CD4-positive, alpha-beta T cell treated with Interleukin-12 subunit alpha and Interleukin-12 subunit beta, for 1 hour (primary cell): ENCODE measurements at regions not wholly inside any gene's neighbourhood (a gene's known extent, or its start where the extent isn't known, plus 50 kb on each side); places are given as distances from the start of the nearest gene placed in this dataset.
"Not testable (repeated sequence)": the region's sequence is repeated elsewhere in the genome, so short reads cannot be mapped to it uniquely, and the experiment has no call there.

Source experiments
- DNase-seq: peaks from one replicate; pipeline ENCODE4 v3.0.0-alpha.2; 2020

- no peak for DNase-seq
These were observed 862.7 kb downstream of the NCAM2 start for GRCh38 chr21:21860888-21861287.

GRCh38 chr21:21864321-21864840 is 866.2 kb downstream of the NCAM2 start:
- no peak for DNase-seq

DNA sequence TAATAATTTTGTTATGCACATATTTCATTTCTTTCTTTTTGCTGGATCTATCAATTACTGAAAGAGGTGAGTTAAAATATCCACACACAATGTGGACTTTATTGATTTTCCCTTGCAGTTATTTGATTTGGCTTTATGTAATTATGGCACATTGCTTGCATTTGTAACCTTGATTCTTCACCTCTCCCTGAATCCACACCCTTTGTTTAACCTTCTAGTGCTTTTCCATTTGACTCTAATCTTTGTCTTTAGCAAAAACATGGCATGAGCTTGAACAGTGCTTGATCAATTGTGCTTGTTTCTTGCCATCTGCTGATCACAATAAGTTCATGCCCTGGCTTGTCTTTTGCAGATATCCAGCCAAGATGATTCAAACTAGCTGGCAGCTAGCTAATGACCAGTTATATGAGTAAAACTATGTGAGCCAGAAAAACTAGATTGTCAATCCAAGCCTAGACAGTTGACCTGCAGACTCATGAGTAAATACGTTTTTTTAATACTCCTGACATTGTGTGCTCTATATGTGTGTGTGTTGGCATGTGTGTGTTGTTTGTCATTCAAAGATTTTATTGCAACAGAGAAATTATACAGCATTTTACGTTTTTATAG is 899.2 kb downstream of the NCAM2 start:
- no peak for DNase-seq

DNA sequence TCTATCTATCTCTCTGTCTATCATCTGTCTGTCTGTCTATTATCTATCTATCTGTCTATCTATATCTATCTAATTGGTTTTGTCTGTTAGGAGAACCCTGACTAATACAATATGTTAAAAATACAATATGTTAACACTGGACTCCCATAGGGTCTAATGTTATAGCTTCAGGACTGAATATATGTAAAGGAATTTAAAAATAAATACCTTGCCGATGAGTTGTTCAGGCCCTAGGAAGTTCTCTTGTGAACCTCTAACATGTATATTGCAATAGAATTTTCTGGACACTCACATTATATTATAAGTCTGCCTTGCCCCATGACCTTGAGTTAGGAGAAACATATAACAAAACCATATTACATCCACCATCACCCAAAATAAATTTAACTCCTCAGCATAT is 900.6 kb downstream of the NCAM2 start:
- no peak for DNase-seq

DNA sequence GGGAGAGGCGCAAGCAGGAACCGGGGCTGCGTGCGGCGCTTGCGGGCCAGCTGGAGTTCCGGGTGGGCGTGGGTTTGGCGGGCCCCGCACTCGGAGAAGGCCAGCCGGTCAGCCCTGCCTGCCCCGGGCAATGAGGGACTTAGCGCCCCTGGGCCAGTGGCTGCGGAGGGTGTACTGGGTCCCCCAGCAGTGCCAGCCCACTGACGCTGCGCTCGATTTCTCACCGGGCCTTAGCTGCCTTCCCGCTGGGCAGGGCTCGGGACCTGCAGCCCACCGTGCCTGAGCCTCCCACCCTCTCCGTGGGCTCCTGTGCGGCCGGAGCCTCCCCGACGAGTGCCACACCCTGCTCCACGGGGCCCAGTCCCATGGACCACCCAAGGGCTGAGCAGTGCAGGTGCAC is 904.2 kb downstream of the NCAM2 start:
- DNase-seq = not testable (repeated sequence)

DNA sequence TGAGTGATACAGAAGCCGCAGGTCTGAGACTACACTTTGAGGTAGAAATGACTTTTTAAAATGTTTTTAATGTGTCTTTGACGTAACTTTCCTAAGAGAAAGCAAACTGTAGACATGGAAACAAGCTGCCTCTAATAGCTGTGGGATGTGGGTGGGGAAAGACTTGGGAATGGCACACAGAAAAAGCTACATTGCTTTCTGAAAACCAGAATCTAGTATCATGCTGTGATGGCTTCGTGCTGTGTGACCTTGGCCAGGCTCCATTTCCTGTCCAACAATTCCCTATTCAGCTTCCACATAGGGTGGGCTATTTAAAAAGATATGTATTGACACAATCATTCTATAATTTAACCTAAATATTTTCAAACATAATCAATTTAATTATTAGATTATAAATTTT is 909.1 kb downstream of the NCAM2 start:
- no peak for DNase-seq

DNA sequence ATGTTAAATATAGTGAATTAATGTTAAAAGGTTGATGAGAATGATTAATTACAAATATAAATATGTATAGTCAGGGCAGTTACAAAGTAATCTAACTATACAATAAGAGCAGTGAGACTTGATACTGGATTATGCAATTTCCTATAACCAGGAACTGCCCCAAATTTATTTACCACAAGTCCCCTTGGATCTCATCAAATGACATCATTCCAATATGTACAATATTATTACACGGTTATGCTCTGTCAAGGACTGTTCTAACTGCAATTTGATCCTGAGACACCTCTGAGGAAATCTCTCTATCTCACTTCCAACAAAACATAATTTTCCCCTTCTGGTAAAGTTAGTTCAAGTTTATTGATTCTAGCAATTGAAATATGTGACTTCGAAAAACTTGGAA is 917.6 kb downstream of the NCAM2 start:
- DNase-seq = no peak

GRCh38 chr21:21921410-21922232 is 923.4 kb downstream of the NCAM2 start:
- no peak for DNase-seq

DNA sequence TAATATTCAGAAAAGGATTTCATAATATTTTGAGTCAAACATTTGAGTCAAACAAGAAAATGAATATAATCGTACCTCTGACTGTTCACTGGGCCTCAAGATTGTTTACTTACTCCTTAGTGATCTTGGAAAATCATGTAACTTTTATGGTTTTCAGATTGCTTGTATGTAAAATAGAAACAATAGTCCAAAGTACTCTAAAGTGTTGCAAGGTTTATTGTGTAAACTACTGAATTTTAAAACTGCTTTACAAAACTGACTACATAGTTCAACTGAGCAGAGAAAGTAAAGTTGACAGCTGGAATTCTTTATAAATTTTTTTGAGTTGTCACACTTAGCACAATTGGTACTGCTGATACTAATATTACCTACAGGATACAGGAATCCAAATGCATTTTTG is 931.0 kb downstream of the NCAM2 start:
- no peak for DNase-seq

DNA sequence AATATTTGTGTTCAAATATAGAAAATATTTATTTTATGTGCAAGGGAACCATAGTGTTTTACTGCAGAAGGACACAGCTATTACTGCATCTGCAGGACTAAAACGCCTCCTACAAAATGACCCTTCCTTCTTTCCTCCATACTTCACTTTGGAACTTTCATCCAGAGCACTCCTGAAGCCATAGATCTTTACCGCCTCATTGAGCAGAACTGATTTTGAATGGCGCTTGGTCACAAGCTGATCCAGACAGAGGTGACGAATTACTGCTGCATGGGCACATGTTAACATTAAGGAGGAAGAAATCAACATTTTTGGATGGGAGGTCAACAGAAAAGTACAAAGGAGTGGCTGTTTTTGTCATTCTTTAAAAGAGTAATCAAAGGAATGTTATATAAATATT is 931.6 kb downstream of the NCAM2 start:
- no peak for DNase-seq

- DNase-seq = no peak
These were observed 954.4 kb downstream of the NCAM2 start for GRCh38 chr21:21952566-21952965.

DNA sequence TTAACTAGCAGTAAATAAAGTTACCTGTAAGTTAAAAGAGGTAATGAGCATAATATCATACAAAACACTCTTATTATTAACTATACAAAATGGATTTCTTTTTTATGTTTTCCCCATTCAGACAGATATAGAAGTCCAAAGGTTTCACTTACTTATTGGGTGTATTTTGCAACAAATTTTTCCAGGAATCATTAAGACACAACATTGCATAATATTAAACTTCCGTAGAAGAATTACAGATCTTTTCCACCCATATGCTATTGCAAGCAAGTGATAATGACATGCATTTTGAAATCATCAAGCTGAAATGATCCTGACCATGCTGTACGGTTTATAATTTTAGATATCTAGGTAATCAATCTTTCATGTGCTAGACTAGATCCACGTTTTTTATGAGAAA is 957.0 kb downstream of the NCAM2 start:
- no peak for DNase-seq

GRCh38 chr21:21957490-21957889 is 959.3 kb downstream of the NCAM2 start:
- DNase-seq = no peak

DNA sequence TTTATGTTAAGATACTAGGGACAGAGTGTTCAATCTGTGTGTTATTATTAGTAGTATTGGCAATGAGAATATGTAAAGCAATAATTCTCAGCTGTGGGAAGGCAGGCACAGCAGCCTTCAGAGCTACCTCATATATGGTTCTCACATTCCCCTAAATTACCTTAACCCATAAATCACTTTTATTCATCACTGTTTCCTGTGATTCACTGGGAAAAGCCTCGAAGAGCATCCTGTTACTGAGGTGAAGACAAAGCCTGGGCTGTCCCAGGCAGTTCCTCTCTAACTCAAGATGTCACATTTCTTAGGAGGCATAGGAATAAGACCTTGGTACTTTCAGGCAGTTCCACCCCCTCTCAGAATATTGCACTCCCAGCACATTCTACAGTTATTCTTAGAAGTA is 965.7 kb downstream of the NCAM2 start:
- DNase-seq = no peak

DNA sequence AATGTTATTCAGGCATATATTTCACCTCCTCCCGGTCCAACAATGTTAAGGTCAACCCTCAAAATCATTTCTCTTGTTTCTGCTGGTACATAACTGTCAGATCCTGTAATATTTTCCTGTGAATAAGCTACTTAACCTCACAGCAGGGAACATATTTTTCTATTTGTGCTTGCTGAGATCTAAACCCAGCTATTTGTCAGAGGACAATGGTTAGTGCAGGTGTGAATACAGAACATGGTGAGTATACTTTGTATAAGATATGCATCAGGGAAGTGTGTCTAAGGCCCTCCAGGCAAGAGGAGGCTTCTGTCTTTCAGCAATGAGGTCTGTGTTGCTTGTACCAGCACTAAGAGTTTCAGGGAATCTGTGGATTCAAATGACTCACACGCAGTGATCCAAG is 970.6 kb downstream of the NCAM2 start:
- no peak for DNase-seq

DNA sequence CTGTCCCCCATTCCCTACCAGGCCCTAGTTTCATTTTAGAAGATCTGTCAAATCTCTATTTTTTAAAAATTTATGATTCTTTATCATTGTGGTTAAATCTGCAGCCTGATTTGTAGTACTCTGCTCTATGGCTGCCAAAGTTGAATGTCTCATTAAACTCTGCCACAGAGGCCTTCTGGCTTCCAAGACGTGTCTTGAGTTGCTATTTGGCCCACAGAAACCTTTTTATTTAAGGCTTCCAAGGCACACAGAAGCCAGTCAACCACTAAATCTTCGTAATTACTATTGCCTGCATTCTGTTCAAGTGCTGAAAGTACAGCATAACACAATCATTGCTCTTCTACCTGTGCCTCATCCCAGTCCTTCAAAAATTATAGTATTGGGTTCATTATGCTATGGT is 971.0 kb downstream of the NCAM2 start:
- no peak for DNase-seq

DNA sequence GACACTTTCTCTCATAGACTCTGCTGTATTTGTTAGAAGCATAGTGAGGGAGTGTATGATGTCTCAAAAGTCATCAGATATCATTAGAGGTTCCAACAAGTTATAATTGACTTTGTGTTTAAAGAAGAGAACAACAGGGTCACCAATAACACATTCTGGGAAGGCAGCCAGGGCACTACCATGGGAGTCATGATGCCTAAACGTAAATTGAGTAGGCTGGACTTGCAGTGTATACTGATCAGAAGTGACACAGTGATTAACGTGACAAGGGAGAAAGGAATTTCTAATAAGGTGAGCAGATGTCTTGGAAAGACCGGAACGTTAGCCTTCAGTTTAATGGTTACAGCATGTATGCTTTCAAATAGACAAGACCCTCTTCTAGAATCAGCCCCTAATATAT is 973.2 kb downstream of the NCAM2 start:
- no peak for DNase-seq

DNA sequence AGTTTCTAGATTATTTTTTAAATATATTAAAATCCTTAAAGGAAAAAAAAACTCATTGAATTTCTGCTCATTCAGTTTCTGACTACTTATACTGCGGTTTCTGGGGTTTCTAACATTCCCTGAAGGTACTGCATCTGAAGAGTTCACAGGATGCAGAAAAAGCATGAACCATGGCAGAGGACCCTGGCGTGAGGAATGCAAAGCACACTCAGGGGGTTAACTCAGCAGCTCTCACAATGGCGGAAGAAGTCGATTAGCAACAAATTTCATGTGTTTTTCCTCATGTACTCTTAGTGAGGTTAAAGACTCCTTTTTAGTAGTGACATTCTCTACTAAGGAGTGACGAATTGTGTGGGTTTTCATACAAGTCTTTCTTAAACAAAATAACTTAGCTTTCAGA is 975.6 kb downstream of the NCAM2 start:
- DNase-seq = no peak

- no peak for DNase-seq
These were observed 998.7 kb downstream of the NCAM2 start for GRCh38 chr21:21996891-21997290.

DNA sequence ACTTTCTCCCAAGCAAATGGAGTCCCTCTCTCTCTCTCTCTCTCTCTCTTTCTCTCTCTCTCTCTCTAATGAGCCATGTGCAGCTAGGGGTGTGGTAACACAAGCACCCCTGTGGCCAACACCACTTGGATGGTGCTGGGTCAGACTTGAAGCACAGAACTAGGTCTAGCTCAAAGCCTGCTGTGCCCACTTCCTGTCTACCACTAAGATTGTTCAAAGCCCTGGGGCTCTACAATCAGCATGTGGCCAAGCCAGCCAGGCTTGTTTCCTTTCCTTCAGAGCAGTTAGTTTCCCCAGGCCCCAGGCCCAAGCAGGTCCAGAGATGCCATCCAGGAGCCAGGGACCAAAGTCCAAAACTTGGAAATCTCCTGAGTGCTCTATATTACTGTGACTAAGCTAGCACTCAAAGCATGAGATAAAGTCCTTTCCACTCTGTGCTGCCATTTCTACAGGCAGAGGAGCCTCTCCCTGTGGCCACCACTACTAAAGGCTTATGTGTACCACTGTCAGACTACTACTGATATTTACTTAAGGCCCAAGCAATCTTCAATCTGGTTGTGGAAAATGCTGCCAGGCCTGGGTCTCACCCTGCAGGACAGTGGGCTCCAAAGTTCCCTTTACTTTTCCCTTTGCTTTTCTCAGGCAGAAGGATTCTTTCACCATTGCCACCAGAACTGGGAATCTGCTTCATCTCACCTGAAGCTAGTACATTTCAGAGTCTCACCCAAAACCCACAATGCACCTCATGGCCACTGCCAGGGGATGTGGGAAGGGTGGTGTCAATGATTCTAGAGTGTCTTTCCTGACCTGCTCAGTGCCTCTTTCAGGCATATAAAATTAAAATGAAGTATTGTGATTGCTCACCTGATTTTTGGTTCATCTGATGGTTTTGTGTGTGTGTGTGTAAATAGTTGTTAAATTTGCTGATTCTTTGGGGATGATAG is 999.5 kb downstream of the NCAM2 start:
- no peak for DNase-seq

DNA sequence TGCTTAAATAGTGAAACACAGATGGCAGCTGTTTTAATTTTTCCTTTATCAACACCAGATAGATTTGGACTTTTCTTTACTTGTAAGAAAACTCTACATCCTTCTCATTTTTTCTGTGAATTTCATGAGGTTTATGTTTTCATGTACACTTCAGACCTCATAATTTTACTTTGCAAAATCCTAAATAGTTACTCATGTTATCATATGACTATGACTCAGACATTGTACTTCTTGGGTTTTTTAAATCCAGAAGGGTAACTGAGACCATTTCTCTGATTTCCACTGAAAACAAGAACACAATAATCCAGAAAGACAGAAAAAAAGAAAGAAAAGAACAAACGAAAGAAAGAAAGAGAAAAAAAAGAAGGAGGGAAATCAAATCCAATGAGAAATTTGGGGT is 1021.6 kb downstream of the NCAM2 start:
- no peak for DNase-seq

DNA sequence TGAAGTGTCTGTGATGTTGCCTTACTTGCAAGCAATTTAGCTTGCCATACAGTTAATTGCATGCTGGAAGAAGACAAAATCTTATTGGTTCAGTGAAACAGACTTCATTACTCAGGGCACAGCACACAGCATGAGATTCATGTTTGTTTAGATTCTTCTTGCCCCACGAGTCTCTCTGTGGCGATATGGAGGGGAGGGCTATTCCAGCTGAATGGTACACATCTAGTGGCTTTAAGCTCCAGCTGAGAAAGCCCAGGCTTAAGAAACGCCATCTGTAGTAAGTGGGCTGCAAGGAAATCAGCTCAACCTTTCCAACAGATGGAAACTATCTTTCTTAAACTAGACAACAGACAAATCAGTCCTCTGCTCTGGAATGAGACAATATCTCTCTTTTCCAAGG is 1022.0 kb downstream of the NCAM2 start:
- no peak for DNase-seq

DNA sequence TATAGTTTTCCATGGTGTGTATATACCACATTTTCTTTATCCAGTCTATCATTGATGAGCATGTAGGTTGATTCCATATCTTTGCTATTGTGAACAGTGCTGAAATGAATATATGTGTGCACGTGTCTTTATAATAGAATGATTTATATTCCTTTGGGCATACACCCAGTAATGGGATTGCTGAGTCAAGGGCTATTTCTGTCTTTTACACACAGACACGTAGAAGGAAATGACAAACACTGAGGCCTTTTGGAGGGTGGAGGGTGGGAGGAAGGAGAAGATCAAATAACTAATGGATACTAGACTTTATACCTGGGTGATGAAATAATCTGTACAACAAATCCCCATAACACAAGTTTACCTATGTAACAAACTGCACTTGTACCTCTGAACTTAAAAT is 1025.7 kb downstream of the NCAM2 start:
- DNase-seq = not testable (repeated sequence)
